ENCODE measurements at regions not wholly inside any gene's neighbourhood (a gene's known extent, or its start where the extent isn't known, plus 50 kb on each side); places are given as distances from the start of the nearest gene placed in this dataset.

- ATAC-seq (ENCODE audit: low read depth in 2 of 2) (no peak), DNase-seq (no peak)
- no peaks in the 10 kb centered on the region for H3K36me3 ChIP-seq (ENCODE audit: control insufficient read depth, insufficient read depth, low read length)
- H3K27ac ChIP-seq (ENCODE audit: insufficient read depth, low read length, poor library complexity, severe bottlenecking): no peak overlapping the region
- no peaks in the 10 kb centered on the region for H3K27me3 Mint-ChIP-seq
- no peaks in the 10 kb centered on the region for H3K4me1 ChIP-seq (ENCODE audit: control insufficient read depth, insufficient read depth, low read length, poor library complexity, severe bottlenecking)
- H3K4me3 Mint-ChIP-seq: no peak overlapping the region
- H3K4me3 ChIP-seq (ENCODE audit: low read depth, low read length): no peak overlapping the region
- H3K9me3 ChIP-seq (ENCODE audit: control insufficient read depth in 2 of 2, low read length in 2 of 2): no peaks in the 10 kb centered on the region
- H3K36me3 Mint-ChIP-seq: peaks cover 3% of the 10 kb centered on the region
- no peak overlapping the region for H3K27ac Mint-ChIP-seq
- peaks cover 0 to 4% (median 0%) of the 10 kb centered on the region in 7 donors for H3K9me3 Mint-ChIP-seq
- H3K27me3 ChIP-seq (ENCODE audit: control insufficient read depth, insufficient read depth, low read length): no peaks in the 10 kb centered on the region
- H3K4me1 Mint-ChIP-seq: peaks cover 0 to 5% (median 0%) of the 10 kb centered on the region in 4 donors
Observed at GRCh38 chr12:91824991-91825390, 320.7 kb downstream of the BTG1 start.

GRCh38 chr12:91819132-91819447, 326.6 kb downstream of the BTG1 start:
- Histone ChIP-seq H3K27me3 (ENCODE audit: control insufficient read depth, insufficient read depth, low read length) (no peaks in the 10 kb centered on the region), H3K27ac (ENCODE audit: insufficient read depth, low read length, poor library complexity, severe bottlenecking) (no peak overlapping the region), H3K9me3 (ENCODE audit: control insufficient read depth in 2 of 2, low read length in 2 of 2) (no peaks in the 10 kb centered on the region), H3K4me3 (ENCODE audit: low read depth, low read length) (no peak overlapping the region), H3K36me3 (ENCODE audit: control insufficient read depth, insufficient read depth, low read length) (no peaks in the 10 kb centered on the region), H3K4me1 (ENCODE audit: control insufficient read depth, insufficient read depth, low read length, poor library complexity, severe bottlenecking) (no peaks in the 10 kb centered on the region)
- H3K4me3 Mint-ChIP-seq: no peak overlapping the region
- peaks cover 0 to 11% (median 5%) of the 10 kb centered on the region in 4 donors for H3K4me1 Mint-ChIP-seq
- no peak overlapping the region for H3K27ac Mint-ChIP-seq
- DNase-seq (no peak), ATAC-seq (ENCODE audit: low read depth in 2 of 2) (no peak)
- H3K27me3 Mint-ChIP-seq: no peaks in the 10 kb centered on the region
- H3K9me3 Mint-ChIP-seq: peaks cover 0 to 11% (median 4%) of the 10 kb centered on the region in 7 donors
- peaks cover 3% of the 10 kb centered on the region for H3K36me3 Mint-ChIP-seq

GRCh38 chr12:91818227-91819131, 327.2 kb downstream of the BTG1 start:
- Mint-ChIP-seq H3K9me3 (peaks cover 0 to 11% (median 4%) of the 10 kb centered on the region in 7 donors), H3K27me3 (no peaks in the 10 kb centered on the region), H3K4me3 (no peak overlapping the region), H3K4me1 (peaks cover 0 to 11% (median 8%) of the 10 kb centered on the region in 4 donors), H3K36me3 (peaks cover 3% of the 10 kb centered on the region), H3K27ac (no peak overlapping the region)
- Histone ChIP-seq H3K27ac (ENCODE audit: insufficient read depth, low read length, poor library complexity, severe bottlenecking) (no peak overlapping the region), H3K4me3 (ENCODE audit: low read depth, low read length) (no peak overlapping the region), H3K27me3 (ENCODE audit: control insufficient read depth, insufficient read depth, low read length) (no peaks in the 10 kb centered on the region), H3K36me3 (ENCODE audit: control insufficient read depth, insufficient read depth, low read length) (no peaks in the 10 kb centered on the region), H3K4me1 (ENCODE audit: control insufficient read depth, insufficient read depth, low read length, poor library complexity, severe bottlenecking) (no peaks in the 10 kb centered on the region), H3K9me3 (ENCODE audit: control insufficient read depth in 2 of 2, low read length in 2 of 2) (no peaks in the 10 kb centered on the region)
- DNase-seq: no peak
- ATAC-seq (ENCODE audit: low read depth in 2 of 2): no peak

GRCh38 chr12:91817517-91817916, 328.1 kb downstream of the BTG1 start:
- peaks cover 0 to 11% (median 4%) of the 10 kb centered on the region in 7 donors for H3K9me3 Mint-ChIP-seq
- DNase-seq (no peak), ATAC-seq (ENCODE audit: low read depth in 2 of 2) (no peak)
- Histone ChIP-seq H3K36me3 (ENCODE audit: control insufficient read depth, insufficient read depth, low read length) (no peaks in the 10 kb centered on the region), H3K4me1 (ENCODE audit: control insufficient read depth, insufficient read depth, low read length, poor library complexity, severe bottlenecking) (no peaks in the 10 kb centered on the region), H3K27ac (ENCODE audit: insufficient read depth, low read length, poor library complexity, severe bottlenecking) (no peak overlapping the region), H3K27me3 (ENCODE audit: control insufficient read depth, insufficient read depth, low read length) (no peaks in the 10 kb centered on the region), H3K9me3 (ENCODE audit: control insufficient read depth in 2 of 2, low read length in 2 of 2) (no peaks in the 10 kb centered on the region), H3K4me3 (ENCODE audit: low read depth, low read length) (no peak overlapping the region)
- H3K36me3 Mint-ChIP-seq: peaks cover 3% of the 10 kb centered on the region
- no peaks in the 10 kb centered on the region for H3K27me3 Mint-ChIP-seq
- H3K4me1 Mint-ChIP-seq: peaks cover 0 to 13% (median 9%) of the 10 kb centered on the region in 4 donors
- H3K4me3 Mint-ChIP-seq: peak overlapping the region in 1 of 4 donors; percentile 4
- H3K27ac Mint-ChIP-seq: no peak overlapping the region

- H3K4me1 Mint-ChIP-seq: peaks cover 24 to 40% (median 28%) of the 10 kb centered on the region in 4 donors
- Histone ChIP-seq H3K36me3 (ENCODE audit: control insufficient read depth, insufficient read depth, low read length) (no peaks in the 10 kb centered on the region), H3K27ac (ENCODE audit: insufficient read depth, low read length, poor library complexity, severe bottlenecking) (no peak overlapping the region), H3K4me1 (ENCODE audit: control insufficient read depth, insufficient read depth, low read length, poor library complexity, severe bottlenecking) (peaks cover 18% of the 10 kb centered on the region), H3K9me3 (ENCODE audit: control insufficient read depth in 2 of 2, low read length in 2 of 2) (no peaks in the 10 kb centered on the region), H3K4me3 (ENCODE audit: low read depth, low read length) (no peak overlapping the region), H3K27me3 (ENCODE audit: control insufficient read depth, insufficient read depth, low read length) (no peaks in the 10 kb centered on the region)
- H3K27me3 Mint-ChIP-seq: no peaks in the 10 kb centered on the region
- no peak for ATAC-seq (ENCODE audit: low read depth in 2 of 2)
- H3K27ac Mint-ChIP-seq: peak overlapping the region in 1 of 3 donors; percentile 6
- no peaks in the 10 kb centered on the region for H3K36me3 Mint-ChIP-seq
- H3K4me3 Mint-ChIP-seq: no peak overlapping the region
- no peak for DNase-seq
- H3K9me3 Mint-ChIP-seq: peaks cover 0 to 13% (median 6%) of the 10 kb centered on the region in 7 donors
Observed at GRCh38 chr12:91813701-91814100, 331.9 kb downstream of the BTG1 start.

- Histone ChIP-seq H3K9me3 (ENCODE audit: control insufficient read depth in 2 of 2, low read length in 2 of 2) (peaks cover 4 to 9% of the 10 kb centered on the region in 2 experiments), H3K36me3 (ENCODE audit: control insufficient read depth, insufficient read depth, low read length) (no peaks in the 10 kb centered on the region), H3K27me3 (ENCODE audit: control insufficient read depth, insufficient read depth, low read length) (no peaks in the 10 kb centered on the region), H3K27ac (ENCODE audit: insufficient read depth, low read length, poor library complexity, severe bottlenecking) (no peak overlapping the region), H3K4me1 (ENCODE audit: control insufficient read depth, insufficient read depth, low read length, poor library complexity, severe bottlenecking) (peaks cover 18% of the 10 kb centered on the region), H3K4me3 (ENCODE audit: low read depth, low read length) (peak overlapping the region; percentile 49)
- H3K27ac Mint-ChIP-seq: peak overlapping the region in 2 of 3 donors; percentile 62 to 91
- H3K27me3 Mint-ChIP-seq: no peaks in the 10 kb centered on the region
- H3K4me1 Mint-ChIP-seq: peaks cover 26 to 51% (median 31%) of the 10 kb centered on the region in 4 donors
- H3K9me3 Mint-ChIP-seq: peaks cover 0 to 31% (median 5%) of the 10 kb centered on the region in 7 donors
- peaks cover 5% of the 10 kb centered on the region for H3K36me3 Mint-ChIP-seq
- peak overlapping the region in 3 of 4 donors; percentile 7 to 63 (median 44) for H3K4me3 Mint-ChIP-seq
- DNase-seq (peak; percentile 46 to 80 (median 60)), ATAC-seq (ENCODE audit: low read depth in 2 of 2) (peak; percentile 53 to 55)
Observed at GRCh38 chr12:91811481-91812287, 334.0 kb downstream of the BTG1 start.

- H3K4me3 Mint-ChIP-seq: peak overlapping the region in 3 of 4 donors; percentile 25 to 49 (median 48)
Observed at GRCh38 chr12:91810531-91811451, 334.9 kb downstream of the BTG1 start.

More at GRCh38 chr12:91810531-91811451, 334.9 kb downstream of the BTG1 start:
- H3K27ac Mint-ChIP-seq: peak overlapping the region in 2 of 3 donors; percentile 72 to 85
- H3K9me3 ChIP-seq (ENCODE audit: control insufficient read depth in 2 of 2, low read length in 2 of 2): peaks cover 11% of the 10 kb centered on the region in 2 experiments
- peaks cover 1 to 40% (median 6%) of the 10 kb centered on the region in 7 donors for H3K9me3 Mint-ChIP-seq
- DNase-seq: peak in 1 of 3 donors; percentile 4
- H3K27me3 Mint-ChIP-seq: no peaks in the 10 kb centered on the region
- H3K36me3 ChIP-seq (ENCODE audit: control insufficient read depth, insufficient read depth, low read length): no peaks in the 10 kb centered on the region
- H3K4me3 ChIP-seq (ENCODE audit: low read depth, low read length): peak overlapping the region; percentile 59
- H3K27ac ChIP-seq (ENCODE audit: insufficient read depth, low read length, poor library complexity, severe bottlenecking): peak overlapping the region; percentile 35
- peaks cover 18% of the 10 kb centered on the region for H3K4me1 ChIP-seq (ENCODE audit: control insufficient read depth, insufficient read depth, low read length, poor library complexity, severe bottlenecking)
- H3K36me3 Mint-ChIP-seq: peaks cover 11% of the 10 kb centered on the region
- no peaks in the 10 kb centered on the region for H3K27me3 ChIP-seq (ENCODE audit: control insufficient read depth, insufficient read depth, low read length)
- peaks cover 26 to 53% (median 31%) of the 10 kb centered on the region in 4 donors for H3K4me1 Mint-ChIP-seq
- no peak for ATAC-seq (ENCODE audit: low read depth in 2 of 2)
